ENCODE measurements at regions not wholly inside any gene's neighbourhood (a gene's known extent, or its start where the extent isn't known, plus 50 kb on each side); places are given as distances from the start of the nearest gene placed in this dataset.

GRCh38 chr21:15164273-15164672 is 99.5 kb upstream of the NRIP1 start:
- in situ Hi-C loops (cut with HindIII; ENCODE audit: low pct_unique_long_range_greater_than_20kb, low sequenced_read_pairs) (no loop called here), intact Hi-C loops (cut with micrococcal nuclease; ENCODE audit: unreplicated experiment) (no loop called here)
- no peaks in the 10 kb centered on the region for H3K36me3 ChIP-seq (ENCODE audit: control insufficient read depth, insufficient read depth, low read length)
- POLR2A ChIA-PET: no interaction called here
- no peaks in the 10 kb centered on the region for H3K9me3 ChIP-seq (ENCODE audit: control insufficient read depth, insufficient read depth, low read depth, low read length)
- CTCF ChIA-PET: no interaction called here
- no peak overlapping the region for H3K4me3 ChIP-seq (ENCODE audit: low read depth in 2 of 2, low read length in 2 of 2)
- no TSS peak for BruUV-seq (replicated peaks)
- no peak overlapping the region for H3K27ac ChIP-seq (ENCODE audit: low read length)
- no peaks in the 10 kb centered on the region for H3K27me3 ChIP-seq (ENCODE audit: control insufficient read depth, insufficient read depth, low read length)
- DNase-seq (ENCODE audit: low read depth, low spot score): no peak
- ATAC-seq: no peak
- TF ChIP-seq POLR2AphosphoS5 (IDR thresholded peaks at IDR 0.05; ENCODE audit: low read depth, low read length) (no peak), REST (IDR thresholded peaks at IDR 0.05; ENCODE audit: insufficient read depth in 1 of 2, low read depth in 2 of 2, low read length in 1 of 2) (no peak), SIN3A (IDR thresholded peaks at IDR 0.05; ENCODE audit: borderline replicate concordance, insufficient read depth, low read depth, low read length) (no peak), TCF7L2 (IDR thresholded peaks at IDR 0.05; ENCODE audit: low read depth, low read length) (no peak), CTCF (IDR thresholded peaks at IDR 0.05) (no peak)
- no peaks in the 10 kb centered on the region for H3K4me1 ChIP-seq (ENCODE audit: control insufficient read depth, insufficient read depth, low read length)

- no peaks in the 10 kb centered on the region for H3K36me3 ChIP-seq (ENCODE audit: control insufficient read depth, insufficient read depth, low read length)
- H3K4me3 ChIP-seq (ENCODE audit: low read depth in 2 of 2, low read length in 2 of 2): no peak overlapping the region
- intact Hi-C loops (cut with micrococcal nuclease; ENCODE audit: unreplicated experiment) (no loop called here), in situ Hi-C loops (cut with HindIII; ENCODE audit: low pct_unique_long_range_greater_than_20kb, low sequenced_read_pairs) (no loop called here)
- DNase-seq (ENCODE audit: low read depth, low spot score): no peak
- H3K4me1 ChIP-seq (ENCODE audit: control insufficient read depth, insufficient read depth, low read length): no peaks in the 10 kb centered on the region
- H3K9me3 ChIP-seq (ENCODE audit: control insufficient read depth, insufficient read depth, low read depth, low read length): no peaks in the 10 kb centered on the region
- BruUV-seq (replicated peaks): no TSS peak
- TF ChIP-seq CTCF (IDR thresholded peaks at IDR 0.05): no peak
- TF ChIP-seq TCF7L2 (IDR thresholded peaks at IDR 0.05; ENCODE audit: low read depth, low read length): no peak
- no peak for TF ChIP-seq POLR2AphosphoS5 (IDR thresholded peaks at IDR 0.05; ENCODE audit: low read depth, low read length)
- no peak for TF ChIP-seq REST (IDR thresholded peaks at IDR 0.05; ENCODE audit: insufficient read depth in 1 of 2, low read depth in 2 of 2, low read length in 1 of 2)
- no peak for TF ChIP-seq SIN3A (IDR thresholded peaks at IDR 0.05; ENCODE audit: borderline replicate concordance, insufficient read depth, low read depth, low read length)
- ChIA-PET POLR2A (no interaction called here), CTCF (no interaction called here)
- no peak overlapping the region for H3K27ac ChIP-seq (ENCODE audit: low read length)
- no peaks in the 10 kb centered on the region for H3K27me3 ChIP-seq (ENCODE audit: control insufficient read depth, insufficient read depth, low read length)
- no peak for ATAC-seq
Observed at GRCh38 chr21:15164678-15165303, 100.0 kb upstream of the NRIP1 start.

Data from Panc1 (cell line).